Activated CD4-positive, alpha-beta T cell treated with anti-CD3 and anti-CD28 coated beads, Interleukin-2, amount 10 ng/mL, durations not matched to agents 24 days and 14 days (primary cell): ENCODE measurements at regions not wholly inside any gene's neighbourhood (a gene's known extent, or its start where the extent isn't known, plus 50 kb on each side); places are given as distances from the start of the nearest gene placed in this dataset.

Experiments
- DNase-seq: peaks from one replicate; pipeline ENCODE4 v3.0.0; 2022
- H3K27ac Mint-ChIP-seq: one replicate; pipeline ENCODE4 v1.8.0; 2022; ENCODE audit warnings: mild to moderate bottlenecking, mixed read lengths
- H3K27me3 Mint-ChIP-seq: one replicate; pipeline ENCODE4 v1.8.0; 2022; ENCODE audit warnings: mixed read lengths
- H3K36me3 Mint-ChIP-seq: one replicate; pipeline ENCODE4 v1.8.0; 2022; ENCODE audit warnings: low read depth, mild to moderate bottlenecking, mixed read lengths
- H3K4me1 Mint-ChIP-seq: one replicate; pipeline ENCODE4 v1.8.0; 2021; ENCODE audit warnings: mixed read lengths
- H3K4me3 Mint-ChIP-seq: one replicate; pipeline ENCODE4 v1.8.0; 2022; ENCODE audit warnings: mild to moderate bottlenecking, moderate library complexity, mixed read lengths
- H3K9me3 Mint-ChIP-seq: one replicate; pipeline ENCODE4 v1.8.0; 2021; ENCODE audit warnings: mixed read lengths
- intact Hi-C: fragments of 100-400 bp; cut with micrococcal nuclease; formaldehyde crosslinking; loops from one replicate; pipeline ENCODE4 v1.15.1; 2023

GRCh38 chr15:87498560-87498959 lies 758.0 kb downstream of the NTRK3 start:
- intact Hi-C loops: no loop called here
- Mint-ChIP-seq H3K27ac (no peak overlapping the region), H3K27me3 (no peaks in the 10 kb centered on the region), H3K9me3 (peaks cover 3% of the 10 kb centered on the region), H3K36me3 (no peaks in the 10 kb centered on the region), H3K4me1 (no peaks in the 10 kb centered on the region), H3K4me3 (no peak overlapping the region)
- no peak for DNase-seq

- intact Hi-C loops: no loop called here
- Mint-ChIP-seq H3K4me1 (no peaks in the 10 kb centered on the region), H3K36me3 (no peaks in the 10 kb centered on the region), H3K4me3 (no peak overlapping the region), H3K27ac (no peak overlapping the region), H3K9me3 (peaks cover 3% of the 10 kb centered on the region), H3K27me3 (no peaks in the 10 kb centered on the region)
- no peak for DNase-seq
Measured at GRCh38 chr15:87496795-87497194, 759.7 kb downstream of the NTRK3 start.

- peaks cover 3% of the 10 kb centered on the region for H3K9me3 Mint-ChIP-seq
- no peaks in the 10 kb centered on the region for H3K36me3 Mint-ChIP-seq
- no peak overlapping the region for H3K27ac Mint-ChIP-seq
- H3K4me3 Mint-ChIP-seq: no peak overlapping the region
- no peaks in the 10 kb centered on the region for H3K27me3 Mint-ChIP-seq
- intact Hi-C loops: no loop called here
- no peak for DNase-seq
- no peaks in the 10 kb centered on the region for H3K4me1 Mint-ChIP-seq
Measured at GRCh38 chr15:87496109-87496508, 760.4 kb downstream of the NTRK3 start.

GRCh38 chr15:87493803-87494202 lies 762.7 kb downstream of the NTRK3 start:
- Mint-ChIP-seq H3K4me1 (no peaks in the 10 kb centered on the region), H3K9me3 (peaks cover under 1% of the 10 kb centered on the region), H3K4me3 (no peak overlapping the region), H3K36me3 (no peaks in the 10 kb centered on the region), H3K27me3 (no peaks in the 10 kb centered on the region), H3K27ac (no peak overlapping the region)
- DNase-seq: no peak
- intact Hi-C loops: no loop called here

GRCh38 chr15:87492321-87492720 lies 764.2 kb downstream of the NTRK3 start:
- intact Hi-C loops: no loop called here
- Mint-ChIP-seq H3K36me3 (no peaks in the 10 kb centered on the region), H3K4me1 (no peaks in the 10 kb centered on the region), H3K27ac (no peak overlapping the region), H3K4me3 (no peak overlapping the region), H3K9me3 (no peaks in the 10 kb centered on the region), H3K27me3 (no peaks in the 10 kb centered on the region)
- no peak for DNase-seq

- no peaks in the 10 kb centered on the region for H3K4me1 Mint-ChIP-seq
- no peaks in the 10 kb centered on the region for H3K27me3 Mint-ChIP-seq
- intact Hi-C loops: no loop called here
- peak; percentile 6 for DNase-seq
- H3K36me3 Mint-ChIP-seq: no peaks in the 10 kb centered on the region
- H3K4me3 Mint-ChIP-seq: no peak overlapping the region
- no peak overlapping the region for H3K27ac Mint-ChIP-seq
- no peaks in the 10 kb centered on the region for H3K9me3 Mint-ChIP-seq
Measured at GRCh38 chr15:87490666-87491065, 765.9 kb downstream of the NTRK3 start.

GRCh38 chr15:87489902-87490665 lies 766.5 kb downstream of the NTRK3 start:
- Mint-ChIP-seq H3K9me3 (no peaks in the 10 kb centered on the region), H3K4me3 (no peak overlapping the region), H3K36me3 (no peaks in the 10 kb centered on the region), H3K4me1 (no peaks in the 10 kb centered on the region), H3K27me3 (no peaks in the 10 kb centered on the region), H3K27ac (no peak overlapping the region)
- intact Hi-C loops: no loop called here
- peak; percentile 8 for DNase-seq

- DNase-seq: peak; percentile 17
- H3K9me3 Mint-ChIP-seq: no peaks in the 10 kb centered on the region
- intact Hi-C loops: no loop called here
- no peak overlapping the region for H3K27ac Mint-ChIP-seq
- H3K4me1 Mint-ChIP-seq: no peaks in the 10 kb centered on the region
- no peaks in the 10 kb centered on the region for H3K27me3 Mint-ChIP-seq
- no peak overlapping the region for H3K4me3 Mint-ChIP-seq
- no peaks in the 10 kb centered on the region for H3K36me3 Mint-ChIP-seq
Measured at GRCh38 chr15:87489456-87489855, 767.1 kb downstream of the NTRK3 start.

- no peaks in the 10 kb centered on the region for H3K36me3 Mint-ChIP-seq
- H3K4me1 Mint-ChIP-seq: no peaks in the 10 kb centered on the region
- intact Hi-C loops: no loop called here
- H3K27ac Mint-ChIP-seq: no peak overlapping the region
- H3K9me3 Mint-ChIP-seq: no peaks in the 10 kb centered on the region
- no peak overlapping the region for H3K4me3 Mint-ChIP-seq
- DNase-seq: no peak
- no peaks in the 10 kb centered on the region for H3K27me3 Mint-ChIP-seq
Measured at GRCh38 chr15:87487484-87487883, 769.1 kb downstream of the NTRK3 start.

- Mint-ChIP-seq H3K36me3 (no peaks in the 10 kb centered on the region), H3K4me3 (no peak overlapping the region), H3K9me3 (no peaks in the 10 kb centered on the region), H3K27ac (no peak overlapping the region), H3K4me1 (no peaks in the 10 kb centered on the region), H3K27me3 (no peaks in the 10 kb centered on the region)
- intact Hi-C loops: no loop called here
- DNase-seq: peak; percentile 17
Measured at GRCh38 chr15:87483468-87483867, 773.1 kb downstream of the NTRK3 start.

- no peak overlapping the region for H3K4me3 Mint-ChIP-seq
- no peaks in the 10 kb centered on the region for H3K9me3 Mint-ChIP-seq
- intact Hi-C loops: no loop called here
- no peaks in the 10 kb centered on the region for H3K4me1 Mint-ChIP-seq
- peak; percentile 14 for DNase-seq
- H3K27ac Mint-ChIP-seq: no peak overlapping the region
- peaks cover 2% of the 10 kb centered on the region for H3K27me3 Mint-ChIP-seq
- H3K36me3 Mint-ChIP-seq: no peaks in the 10 kb centered on the region
Measured at GRCh38 chr15:87481126-87481525, 775.4 kb downstream of the NTRK3 start.

- H3K27me3 Mint-ChIP-seq: peaks cover 2% of the 10 kb centered on the region
- intact Hi-C loops: no loop called here
Measured at GRCh38 chr15:87478687-87479072, 777.9 kb downstream of the NTRK3 start.

GRCh38 chr15:87477737-87478686 lies 778.5 kb downstream of the NTRK3 start:
- H3K27ac Mint-ChIP-seq: no peak overlapping the region
- peaks cover 2% of the 10 kb centered on the region for H3K27me3 Mint-ChIP-seq
- H3K4me1 Mint-ChIP-seq: no peaks in the 10 kb centered on the region

More at GRCh38 chr15:87478687-87479072, 777.9 kb downstream of the NTRK3 start:
- DNase-seq: no peak
- Mint-ChIP-seq H3K27ac (no peak overlapping the region), H3K4me3 (no peak overlapping the region), H3K36me3 (no peaks in the 10 kb centered on the region), H3K9me3 (no peaks in the 10 kb centered on the region), H3K4me1 (no peaks in the 10 kb centered on the region)

GRCh38 chr15:87477026-87477425 lies 779.5 kb downstream of the NTRK3 start:
- no peak for DNase-seq
- Mint-ChIP-seq H3K4me3 (no peak overlapping the region), H3K36me3 (no peaks in the 10 kb centered on the region), H3K4me1 (no peaks in the 10 kb centered on the region), H3K27ac (no peak overlapping the region), H3K9me3 (no peaks in the 10 kb centered on the region), H3K27me3 (peaks cover 2% of the 10 kb centered on the region)
- intact Hi-C loops: no loop called here

More at GRCh38 chr15:87477737-87478686, 778.5 kb downstream of the NTRK3 start:
- H3K36me3 Mint-ChIP-seq: no peaks in the 10 kb centered on the region
- H3K4me3 Mint-ChIP-seq: no peak overlapping the region
- intact Hi-C loops: no loop called here
- H3K9me3 Mint-ChIP-seq: no peaks in the 10 kb centered on the region
- peak; percentile 19 for DNase-seq
